Kidney epithelial cell (primary cell): ENCODE measurements at regions not wholly inside any gene's neighbourhood (a gene's known extent, or its start where the extent isn't known, plus 50 kb on each side); places are given as distances from the start of the nearest gene placed in this dataset.
A peak's percentile ranks its signal among the peaks of the same experiment; 100 is the strongest.

ENCODE experiments used
- DNase-seq: peaks from one replicate; pipeline ENCODE4 v3.0.0-alpha.2; 2010; ENCODE audit warnings: low read depth
- H3K27me3 ChIP-seq: 2 replicates; pipeline ENCODE4 v1.6.0; 2011; ENCODE audit warnings: low read length; ENCODE audit not compliant: control insufficient read depth, insufficient read depth
- H3K36me3 ChIP-seq: 2 replicates; pipeline ENCODE4 v1.5.1; 2011; ENCODE audit warnings: low read length; ENCODE audit not compliant: control insufficient read depth, insufficient read depth
- H3K4me3 ChIP-seq: 2 replicates; pipeline ENCODE4 v1.5.1; 2011; ENCODE audit warnings: low read depth, mild to moderate bottlenecking, control low read depth, low read length
- CTCF ChIP-seq: IDR thresholded peaks from 2 replicates; pipeline ENCODE4 v1.5.1; 2011; ENCODE audit warnings: mild to moderate bottlenecking, moderate library complexity, low read length, control low read depth, inconsistent platforms; ENCODE audit not compliant: insufficient read depth, poor library complexity, severe bottlenecking

- Histone ChIP-seq H3K4me3 (no peak overlapping the region), H3K27me3 (no peaks in the 10 kb centered on the region), H3K36me3 (no peaks in the 10 kb centered on the region)
- no peak for DNase-seq
- TF ChIP-seq CTCF: no peak
These were observed 353.7 kb downstream of the INSC start for GRCh38 chr11:15468466-15468865.

GRCh38 chr11:15471048-15471894, 356.5 kb downstream of the INSC start:
- no peak for TF ChIP-seq CTCF
- no peak overlapping the region for H3K4me3 ChIP-seq
- DNase-seq: no peak
- H3K27me3 ChIP-seq: no peaks in the 10 kb centered on the region
- no peaks in the 10 kb centered on the region for H3K36me3 ChIP-seq

- no peak overlapping the region for H3K4me3 ChIP-seq
- peak; percentile 49 for DNase-seq
- no peaks in the 10 kb centered on the region for H3K36me3 ChIP-seq
- TF ChIP-seq CTCF: no peak
- H3K27me3 ChIP-seq: no peaks in the 10 kb centered on the region
These were observed 357.4 kb downstream of the INSC start for GRCh38 chr11:15471895-15472799.

GRCh38 chr11:15473954-15474837, 359.5 kb downstream of the INSC start:
- no peak for TF ChIP-seq CTCF
- H3K36me3 ChIP-seq: no peaks in the 10 kb centered on the region
- no peaks in the 10 kb centered on the region for H3K27me3 ChIP-seq
- no peak overlapping the region for H3K4me3 ChIP-seq
- DNase-seq: no peak

- Histone ChIP-seq H3K36me3 (no peaks in the 10 kb centered on the region), H3K27me3 (no peaks in the 10 kb centered on the region), H3K4me3 (no peak overlapping the region)
- no peak for TF ChIP-seq CTCF
- no peak for DNase-seq
These were observed 361.7 kb downstream of the INSC start for GRCh38 chr11:15476371-15476917.
